ENCODE measurements at regions not wholly inside any gene's neighbourhood (a gene's known extent, or its start where the extent isn't known, plus 50 kb on each side); places are given as distances from the start of the nearest gene placed in this dataset.

DNA sequence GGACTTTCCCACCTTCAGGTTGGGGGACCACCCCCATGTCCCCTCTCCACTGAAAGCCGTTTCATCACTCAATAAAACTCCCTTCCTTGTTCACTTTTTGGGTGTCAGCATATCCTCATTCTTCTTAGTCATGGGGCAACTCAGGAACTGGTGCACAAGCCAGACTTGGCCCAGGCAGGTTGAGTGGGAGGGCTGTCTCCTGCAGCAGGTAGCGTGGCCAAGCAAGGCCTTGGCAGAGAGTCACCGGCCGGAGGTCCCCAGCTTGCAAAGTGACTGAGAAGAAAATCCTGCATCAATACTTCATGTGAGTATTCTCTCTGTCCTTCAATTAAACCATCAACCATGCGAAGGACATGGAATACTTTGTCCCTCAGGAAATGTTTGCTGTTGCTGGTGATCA lies 148.9 kb downstream of the RHOU start:
- no peaks in the 10 kb centered on the region for H4K20me1 ChIP-seq (replicated peaks; ENCODE audit: insufficient read depth)
- Mint-ChIP-seq H3K36me3 (ENCODE audit: low read depth) (peaks cover 21% of the 10 kb centered on the region; the same call in 2 of the 3 replicates), H3K27me3 (ENCODE audit: insufficient read depth, low read depth, poor library complexity) (peaks cover 4% of the 10 kb centered on the region), H3K9me3 (peaks cover 24% of the 10 kb centered on the region), H3K4me3 (no peak overlapping the region), H3K27ac (no peak overlapping the region), H3K4me1 (peaks cover 19% of the 10 kb centered on the region)
- no peaks in the 10 kb centered on the region for H3F3A ChIP-seq (replicated peaks; ENCODE audit: low read depth)
- no peak overlapping the region for H3K4me2 ChIP-seq
- no peaks in the 10 kb centered on the region for H3K27me3 ChIP-seq (ENCODE audit: insufficient read depth)
- peaks cover 6% of the 10 kb centered on the region; the same call in 1 of the 2 replicates for H3K9me2 ChIP-seq (ENCODE audit: insufficient read depth)
- H3K27ac ChIP-seq (ENCODE audit: low read depth): no peak overlapping the region
- no peaks in the 10 kb centered on the region for H3K79me2 ChIP-seq (replicated peaks; ENCODE audit: insufficient read depth)
- no peak overlapping the region for H3K4me3 ChIP-seq
- no peaks in the 10 kb centered on the region for H3K4me1 ChIP-seq (ENCODE audit: insufficient read depth)
- no peak for TF ChIP-seq ZNF331 (CRISPR knock-in tag; IDR thresholded peaks at IDR 0.05; ENCODE audit: low read depth)
- no peak for TF ChIP-seq JUNB (IDR thresholded peaks at IDR 0.05; ENCODE audit: unreplicated experiment)
- TF ChIP-seq EZH2 (IDR thresholded peaks at IDR 0.05; ENCODE audit: low read depth, unreplicated experiment): no peak
- TF ChIP-seq ZNF114 (CRISPR knock-in tag; IDR thresholded peaks at IDR 0.05): no peak
- TF ChIP-seq CREB1 (CRISPR knock-in tag; IDR thresholded peaks at IDR 0.05; ENCODE audit: low read depth): no peak
- TF ChIP-seq EZH2phosphoT487 (IDR thresholded peaks at IDR 0.05; ENCODE audit: unreplicated experiment): no peak
- TF ChIP-seq STAT1 (IDR thresholded peaks at IDR 0.05; ENCODE audit: unreplicated experiment): no peak
- TF ChIP-seq REST (IDR thresholded peaks at IDR 0.05; ENCODE audit: unreplicated experiment): no peak
- TF ChIP-seq ETS1 (IDR thresholded peaks at IDR 0.05): no peak
- TF ChIP-seq, protein P1, sequence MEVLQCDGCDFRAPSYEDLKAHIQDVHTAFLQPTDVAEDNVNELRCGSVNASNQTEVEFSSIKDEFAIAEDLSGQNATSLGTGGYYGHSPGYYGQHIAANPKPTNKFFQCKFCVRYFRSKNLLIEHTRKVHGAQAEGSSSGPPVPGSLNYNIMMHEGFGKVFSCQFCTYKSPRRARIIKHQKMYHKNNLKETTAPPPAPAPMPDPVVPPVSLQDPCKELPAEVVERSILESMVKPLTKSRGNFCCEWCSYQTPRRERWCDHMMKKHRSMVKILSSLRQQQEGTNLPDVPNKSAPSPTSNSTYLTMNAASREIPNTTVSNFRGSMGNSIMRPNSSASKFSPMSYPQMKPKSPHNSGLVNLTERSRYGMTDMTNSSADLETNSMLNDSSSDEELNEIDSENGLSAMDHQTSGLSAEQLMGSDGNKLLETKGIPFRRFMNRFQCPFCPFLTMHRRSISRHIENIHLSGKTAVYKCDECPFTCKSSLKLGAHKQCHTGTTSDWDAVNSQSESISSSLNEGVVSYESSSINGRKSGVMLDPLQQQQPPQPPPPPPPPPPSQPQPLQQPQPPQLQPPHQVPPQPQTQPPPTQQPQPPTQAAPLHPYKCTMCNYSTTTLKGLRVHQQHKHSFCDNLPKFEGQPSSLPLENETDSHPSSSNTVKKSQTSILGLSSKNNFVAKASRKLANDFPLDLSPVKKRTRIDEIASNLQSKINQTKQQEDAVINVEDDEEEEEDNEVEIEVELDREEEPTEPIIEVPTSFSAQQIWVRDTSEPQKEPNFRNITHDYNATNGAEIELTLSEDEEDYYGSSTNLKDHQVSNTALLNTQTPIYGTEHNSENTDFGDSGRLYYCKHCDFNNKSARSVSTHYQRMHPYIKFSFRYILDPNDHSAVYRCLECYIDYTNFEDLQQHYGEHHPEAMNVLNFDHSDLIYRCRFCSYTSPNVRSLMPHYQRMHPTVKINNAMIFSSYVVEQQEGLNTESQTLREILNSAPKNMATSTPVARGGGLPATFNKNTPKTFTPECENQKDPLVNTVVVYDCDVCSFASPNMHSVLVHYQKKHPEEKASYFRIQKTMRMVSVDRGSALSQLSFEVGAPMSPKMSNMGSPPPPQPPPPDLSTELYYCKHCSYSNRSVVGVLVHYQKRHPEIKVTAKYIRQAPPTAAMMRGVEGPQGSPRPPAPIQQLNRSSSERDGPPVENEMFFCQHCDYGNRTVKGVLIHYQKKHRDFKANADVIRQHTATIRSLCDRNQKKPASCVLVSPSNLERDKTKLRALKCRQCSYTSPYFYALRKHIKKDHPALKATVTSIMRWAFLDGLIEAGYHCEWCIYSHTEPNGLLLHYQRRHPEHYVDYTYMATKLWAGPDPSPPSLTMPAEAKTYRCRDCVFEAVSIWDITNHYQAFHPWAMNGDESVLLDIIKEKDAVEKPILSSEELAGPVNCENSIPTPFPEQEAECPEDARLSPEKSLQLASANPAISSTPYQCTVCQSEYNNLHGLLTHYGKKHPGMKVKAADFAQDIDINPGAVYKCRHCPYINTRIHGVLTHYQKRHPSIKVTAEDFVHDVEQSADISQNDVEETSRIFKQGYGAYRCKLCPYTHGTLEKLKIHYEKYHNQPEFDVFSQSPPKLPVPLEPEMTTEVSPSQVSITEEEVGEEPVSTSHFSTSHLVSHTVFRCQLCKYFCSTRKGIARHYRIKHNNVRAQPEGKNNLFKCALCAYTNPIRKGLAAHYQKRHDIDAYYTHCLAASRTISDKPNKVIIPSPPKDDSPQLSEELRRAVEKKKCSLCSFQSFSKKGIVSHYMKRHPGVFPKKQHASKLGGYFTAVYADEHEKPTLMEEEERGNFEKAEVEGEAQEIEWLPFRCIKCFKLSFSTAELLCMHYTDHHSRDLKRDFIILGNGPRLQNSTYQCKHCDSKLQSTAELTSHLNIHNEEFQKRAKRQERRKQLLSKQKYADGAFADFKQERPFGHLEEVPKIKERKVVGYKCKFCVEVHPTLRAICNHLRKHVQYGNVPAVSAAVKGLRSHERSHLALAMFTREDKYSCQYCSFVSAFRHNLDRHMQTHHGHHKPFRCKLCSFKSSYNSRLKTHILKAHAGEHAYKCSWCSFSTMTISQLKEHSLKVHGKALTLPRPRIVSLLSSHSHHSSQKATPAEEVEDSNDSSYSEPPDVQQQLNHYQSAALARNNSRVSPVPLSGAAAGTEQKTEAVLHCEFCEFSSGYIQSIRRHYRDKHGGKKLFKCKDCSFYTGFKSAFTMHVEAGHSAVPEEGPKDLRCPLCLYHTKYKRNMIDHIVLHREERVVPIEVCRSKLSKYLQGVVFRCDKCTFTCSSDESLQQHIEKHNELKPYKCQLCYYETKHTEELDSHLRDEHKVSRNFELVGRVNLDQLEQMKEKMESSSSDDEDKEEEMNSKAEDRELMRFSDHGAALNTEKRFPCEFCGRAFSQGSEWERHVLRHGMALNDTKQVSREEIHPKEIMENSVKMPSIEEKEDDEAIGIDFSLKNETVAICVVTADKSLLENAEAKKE (CRISPR knock-in tag; IDR thresholded peaks at IDR 0.05): no peak
- no peak for TF ChIP-seq NANOG (IDR thresholded peaks at IDR 0.05; ENCODE audit: borderline replicate concordance)
- TF ChIP-seq CTCF (conservative IDR thresholded peaks at IDR 0.05; ENCODE audit: low read depth in 2 of 2): no peak
- TF ChIP-seq POLR2AphosphoS5 (IDR thresholded peaks at IDR 0.05; ENCODE audit: low read depth): no peak
- DNase-seq (ENCODE audit: low spot score): no peak
- no peaks in the 10 kb centered on the region for H3K36me3 ChIP-seq (ENCODE audit: insufficient read depth)
- no peak for ATAC-seq
- H2AFZ ChIP-seq: no peak overlapping the region

Measured in GM23338 (cell line).